ENCODE measurements at regions not wholly inside any gene's neighbourhood (a gene's known extent, or its start where the extent isn't known, plus 50 kb on each side); places are given as distances from the start of the nearest gene placed in this dataset.
A peak's percentile ranks its signal among the peaks of the same experiment; 100 is the strongest.
"Not testable (repeated sequence)": the region's sequence is repeated elsewhere in the genome, so short reads cannot be mapped to it uniquely, and the experiment has no call there.

- H3K9me3 Mint-ChIP-seq (ENCODE audit: low read depth); H3K27me3 Mint-ChIP-seq; DNase-seq; ATAC-seq; H3K27ac Mint-ChIP-seq; CTCF ChIA-PET; intact Hi-C loops (cut with DNase I, micrococcal nuclease); POLR2A ChIA-PET; H3K4me3 Mint-ChIP-seq: not testable (repeated sequence)
- peaks cover 45% of the 10 kb centered on the region for H3K4me1 Mint-ChIP-seq
- peaks cover 38% of the 10 kb centered on the region for H3K36me3 Mint-ChIP-seq (ENCODE audit: low read depth)
Observed at GRCh38 chr9:40995490-40995889, 133.0 kb downstream of the FOXD4L6 start.

DNA sequence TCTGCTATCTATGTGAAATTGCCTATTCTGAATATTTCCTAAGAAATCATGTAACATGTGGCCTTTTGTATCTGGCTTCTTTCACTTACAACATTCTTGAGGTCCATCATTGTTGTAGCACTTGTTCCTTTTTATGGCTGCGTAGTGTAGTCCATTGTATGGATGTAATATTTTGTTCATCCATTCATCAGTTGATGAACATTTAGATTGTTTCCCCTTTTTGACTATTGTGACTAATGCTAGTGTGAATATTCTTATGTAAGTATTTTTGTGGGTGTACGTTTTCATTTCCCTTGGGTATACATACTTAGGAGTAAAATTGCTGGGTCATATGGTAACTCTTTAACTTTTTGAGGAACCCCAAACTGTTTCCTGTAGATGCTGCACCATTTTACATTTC is 134.6 kb downstream of the FOXD4L6 start:
- intact Hi-C loops (cut with DNase I, micrococcal nuclease); H3K9me3 Mint-ChIP-seq (ENCODE audit: low read depth); CTCF ChIA-PET; H3K4me3 Mint-ChIP-seq; POLR2A ChIA-PET; H3K27me3 Mint-ChIP-seq; DNase-seq; ATAC-seq: not testable (repeated sequence)
- Mint-ChIP-seq H3K4me1 (peaks cover 41% of the 10 kb centered on the region), H3K27ac (peak overlapping the region; percentile 7), H3K36me3 (ENCODE audit: low read depth) (peaks cover 36% of the 10 kb centered on the region)

DNA sequence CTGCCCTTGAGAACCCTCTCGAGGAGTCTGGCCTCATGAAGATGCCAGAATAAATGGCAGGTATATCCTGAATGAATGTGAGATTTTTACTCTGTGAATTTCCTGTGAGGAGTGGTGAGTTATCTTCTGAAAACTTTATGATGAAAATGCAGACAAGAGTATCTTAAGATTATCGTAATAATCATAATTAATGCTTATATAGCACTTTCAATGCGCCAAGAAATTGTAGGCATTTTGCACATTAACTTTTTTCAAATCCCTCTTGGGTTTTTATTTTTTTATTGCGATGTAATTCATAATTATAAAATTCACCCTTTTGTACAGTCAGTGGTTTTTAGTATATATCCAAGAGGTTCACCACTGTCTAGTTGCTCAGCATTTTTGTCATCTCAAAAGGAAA is 135.1 kb downstream of the FOXD4L6 start:
- DNase-seq; ATAC-seq; intact Hi-C loops (cut with DNase I, micrococcal nuclease); H3K9me3 Mint-ChIP-seq (ENCODE audit: low read depth); POLR2A ChIA-PET; H3K4me3 Mint-ChIP-seq; CTCF ChIA-PET; H3K27me3 Mint-ChIP-seq: not testable (repeated sequence)
- H3K4me1 Mint-ChIP-seq, result peaks cover 41% of the 10 kb centered on the region
- H3K36me3 Mint-ChIP-seq (ENCODE audit: low read depth), result peaks cover 34% of the 10 kb centered on the region
- peak overlapping the region; percentile 47 for H3K27ac Mint-ChIP-seq

- CTCF ChIA-PET, result interaction anchor here (1.5 kb wide), 1 partner anchor 8 kb away, joined by 5 read pairs; no protein-coding TSS in a partner anchor
- peak; percentile 67 for DNase-seq
- H3K27me3 Mint-ChIP-seq; POLR2A ChIA-PET; H3K4me3 Mint-ChIP-seq; intact Hi-C loops (cut with DNase I, micrococcal nuclease); H3K9me3 Mint-ChIP-seq (ENCODE audit: low read depth); H3K27ac Mint-ChIP-seq; ATAC-seq: not testable (repeated sequence)
- Mint-ChIP-seq H3K36me3 (ENCODE audit: low read depth) (peaks cover 39% of the 10 kb centered on the region), H3K4me1 (peaks cover 38% of the 10 kb centered on the region)
Observed at GRCh38 chr9:40992472-40992821, 136.0 kb downstream of the FOXD4L6 start.

DNA sequence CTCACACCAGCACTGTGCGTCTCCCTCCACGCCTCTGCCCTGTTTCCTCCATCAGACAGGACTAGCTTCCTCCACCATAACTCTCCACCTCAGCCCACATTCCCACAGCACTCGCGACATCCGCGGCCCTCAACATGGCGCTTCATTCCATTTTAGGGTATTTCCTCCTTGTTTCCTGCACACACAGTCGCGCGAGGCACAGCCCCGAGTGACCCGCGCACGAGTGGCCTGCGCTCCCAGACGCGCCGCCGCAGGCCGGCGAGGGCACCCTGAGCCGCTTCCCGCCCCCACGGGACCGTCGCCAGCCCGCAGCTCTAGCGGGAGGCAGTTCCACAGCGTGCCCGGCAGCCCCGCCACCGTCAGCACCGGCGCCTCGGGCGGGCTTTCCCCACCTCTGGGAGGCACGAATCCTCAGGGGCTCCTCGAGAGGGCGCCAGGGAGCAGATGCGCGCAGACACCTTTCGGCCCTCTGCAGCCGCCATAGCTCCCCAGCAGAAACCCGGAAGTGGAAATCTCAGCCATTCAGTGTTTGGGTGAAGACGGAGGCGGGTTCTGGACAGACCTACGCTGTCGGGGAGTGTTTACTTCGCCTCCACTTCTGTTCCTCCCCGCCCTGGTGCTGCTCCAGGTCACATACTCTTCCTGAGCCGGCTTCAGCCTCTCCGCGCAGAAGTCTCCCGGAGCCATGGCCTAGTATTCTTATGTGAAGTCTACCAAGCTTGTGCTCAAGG is 136.6 kb downstream of the FOXD4L6 start:
- H3K27me3 Mint-ChIP-seq; H3K27ac Mint-ChIP-seq; intact Hi-C loops (cut with DNase I, micrococcal nuclease); POLR2A ChIA-PET; H3K4me3 Mint-ChIP-seq; H3K9me3 Mint-ChIP-seq (ENCODE audit: low read depth): not testable (repeated sequence)
- DNase-seq (peak; percentile 99), ATAC-seq (peak; percentile 100)
- CTCF ChIA-PET, result interaction anchor here (1.5 kb wide), 1 partner anchor 9 kb away, joined by 5 read pairs; no protein-coding TSS in a partner anchor
- H3K36me3 Mint-ChIP-seq (ENCODE audit: low read depth), result peaks cover 35% of the 10 kb centered on the region
- H3K4me1 Mint-ChIP-seq, result peaks cover 34% of the 10 kb centered on the region

DNA sequence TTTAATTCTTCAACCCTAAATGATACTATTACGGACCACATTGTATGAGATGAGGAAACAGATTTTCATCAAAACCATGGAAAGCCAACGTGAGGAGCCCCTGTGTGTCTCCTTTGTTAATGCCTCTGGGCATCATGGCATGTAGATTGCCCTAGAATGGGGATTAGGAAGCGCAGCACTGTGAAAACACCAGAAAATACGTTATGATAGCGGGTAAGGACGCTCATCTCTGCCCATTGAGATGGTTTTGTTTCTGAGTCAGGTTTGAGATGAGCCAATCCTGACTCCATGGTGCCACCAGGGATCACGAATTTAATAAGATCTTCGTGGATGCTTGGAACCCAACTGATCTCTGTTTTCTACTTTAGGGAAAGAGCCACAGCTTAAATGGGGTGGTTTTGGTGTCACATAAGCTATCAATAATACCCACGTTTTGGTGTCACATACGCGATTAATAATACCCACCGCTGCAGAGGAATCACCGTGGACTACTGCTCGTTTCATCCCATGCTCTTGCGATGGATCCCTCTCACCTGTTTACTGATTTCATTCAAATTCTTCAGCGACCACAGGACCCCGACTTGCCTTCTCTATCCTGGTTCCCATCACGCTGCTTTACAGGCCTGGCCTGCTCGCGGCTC is 137.3 kb downstream of the FOXD4L6 start:
- H3K9me3 Mint-ChIP-seq (ENCODE audit: low read depth); H3K27me3 Mint-ChIP-seq; H3K4me3 Mint-ChIP-seq; ATAC-seq; H3K27ac Mint-ChIP-seq; intact Hi-C loops (cut with DNase I, micrococcal nuclease); POLR2A ChIA-PET: not testable (repeated sequence)
- H3K36me3 Mint-ChIP-seq (ENCODE audit: low read depth), result peaks cover 29% of the 10 kb centered on the region
- peaks cover 28% of the 10 kb centered on the region for H3K4me1 Mint-ChIP-seq
- CTCF ChIA-PET, result interaction anchor here (1.5 kb wide), 1 partner anchor 10 kb away, joined by 5 read pairs; no protein-coding TSS in a partner anchor
- DNase-seq, result peak; percentile 30

- POLR2A ChIA-PET; H3K27ac Mint-ChIP-seq; H3K4me3 Mint-ChIP-seq; ATAC-seq; H3K27me3 Mint-ChIP-seq; intact Hi-C loops (cut with DNase I, micrococcal nuclease); H3K4me1 Mint-ChIP-seq; DNase-seq; H3K9me3 Mint-ChIP-seq (ENCODE audit: low read depth); CTCF ChIA-PET: not testable (repeated sequence)
- H3K36me3 Mint-ChIP-seq (ENCODE audit: low read depth), result peaks cover 14% of the 10 kb centered on the region
Observed at GRCh38 chr9:40986332-40986731, 142.1 kb downstream of the FOXD4L6 start.

DNA sequence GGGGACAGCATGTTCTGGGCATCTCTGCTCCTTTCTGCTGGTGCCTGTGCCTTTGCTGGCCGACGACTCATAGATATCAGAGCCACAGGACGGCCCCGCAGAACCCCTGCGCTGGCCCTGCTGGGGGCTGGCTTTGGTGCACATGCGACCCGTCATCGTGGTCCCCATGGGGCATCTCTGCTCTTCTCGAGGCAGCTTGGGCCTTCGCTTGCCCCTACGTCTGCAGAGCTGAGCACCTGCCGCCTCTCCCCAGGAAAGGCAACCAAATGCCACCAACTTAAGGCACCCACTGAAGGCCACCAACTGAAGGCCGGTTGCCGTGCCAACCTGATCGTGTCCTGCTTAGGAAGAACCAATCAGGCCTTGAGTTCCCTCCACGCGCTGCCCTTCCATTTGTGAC is 153.1 kb downstream of the FOXD4L6 start:
- H3K27me3 Mint-ChIP-seq; CTCF ChIA-PET; H3K4me1 Mint-ChIP-seq; H3K36me3 Mint-ChIP-seq (ENCODE audit: low read depth); H3K27ac Mint-ChIP-seq; intact Hi-C loops (cut with DNase I, micrococcal nuclease); DNase-seq; POLR2A ChIA-PET; ATAC-seq; H3K9me3 Mint-ChIP-seq (ENCODE audit: low read depth); H3K4me3 Mint-ChIP-seq: not testable (repeated sequence)

GRCh38 chr9:40974912-40975311 is 153.6 kb downstream of the FOXD4L6 start:
- H3K36me3 Mint-ChIP-seq (ENCODE audit: low read depth); H3K9me3 Mint-ChIP-seq (ENCODE audit: low read depth); H3K4me3 Mint-ChIP-seq; intact Hi-C loops (cut with DNase I, micrococcal nuclease); POLR2A ChIA-PET; DNase-seq; ATAC-seq; CTCF ChIA-PET; H3K27me3 Mint-ChIP-seq; H3K27ac Mint-ChIP-seq; H3K4me1 Mint-ChIP-seq: not testable (repeated sequence)

DNA sequence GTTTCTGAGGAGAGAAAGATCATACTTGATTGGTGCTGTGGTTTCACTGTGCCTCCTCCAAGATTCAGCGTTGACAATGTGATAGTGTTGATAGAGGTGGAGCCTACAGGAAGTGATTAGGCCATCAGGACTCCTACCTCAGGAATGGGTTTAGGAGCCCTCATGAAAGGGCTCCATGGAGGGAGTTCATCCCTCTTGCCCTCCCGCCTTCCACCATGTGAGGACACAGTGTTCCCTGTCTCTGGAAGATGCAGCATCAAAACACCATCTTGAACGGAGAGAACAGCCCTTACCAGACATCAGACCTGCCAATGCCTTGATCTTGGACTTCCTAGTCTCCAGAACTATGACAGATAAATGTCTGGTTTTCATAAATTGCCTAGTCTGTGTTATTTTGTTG is 156.7 kb downstream of the FOXD4L6 start:
- H3K27me3 Mint-ChIP-seq; H3K4me3 Mint-ChIP-seq; POLR2A ChIA-PET; intact Hi-C loops (cut with DNase I, micrococcal nuclease); H3K27ac Mint-ChIP-seq; H3K4me1 Mint-ChIP-seq; H3K9me3 Mint-ChIP-seq (ENCODE audit: low read depth); CTCF ChIA-PET; H3K36me3 Mint-ChIP-seq (ENCODE audit: low read depth); ATAC-seq; DNase-seq: not testable (repeated sequence)

GRCh38 chr9:40970340-40970739 is 158.1 kb downstream of the FOXD4L6 start:
- POLR2A ChIA-PET; CTCF ChIA-PET; intact Hi-C loops (cut with DNase I, micrococcal nuclease); H3K4me1 Mint-ChIP-seq; DNase-seq; H3K9me3 Mint-ChIP-seq (ENCODE audit: low read depth); ATAC-seq; H3K27me3 Mint-ChIP-seq; H3K36me3 Mint-ChIP-seq (ENCODE audit: low read depth); H3K4me3 Mint-ChIP-seq; H3K27ac Mint-ChIP-seq: not testable (repeated sequence)

GRCh38 chr9:40962461-40962860 is 166.0 kb downstream of the FOXD4L6 start:
- DNase-seq; ATAC-seq; H3K4me3 Mint-ChIP-seq; H3K27me3 Mint-ChIP-seq; H3K27ac Mint-ChIP-seq; intact Hi-C loops (cut with DNase I, micrococcal nuclease); H3K9me3 Mint-ChIP-seq (ENCODE audit: low read depth); CTCF ChIA-PET; POLR2A ChIA-PET; H3K36me3 Mint-ChIP-seq (ENCODE audit: low read depth); H3K4me1 Mint-ChIP-seq: not testable (repeated sequence)
